IPS-15b (cell line): ENCODE measurements at regions not wholly inside any gene's neighbourhood (a gene's known extent, or its start where the extent isn't known, plus 50 kb on each side); places are given as distances from the start of the nearest gene placed in this dataset.

Source experiments
- H3K27me3 ChIP-seq: one replicate; pipeline ENCODE4 v1.6.1; 2013; ENCODE audit warnings: low read length; ENCODE audit not compliant: control insufficient read depth, insufficient read depth
- H3K36me3 ChIP-seq: one replicate; pipeline ENCODE4 v1.6.1; 2013; ENCODE audit warnings: low read length; ENCODE audit not compliant: control insufficient read depth, insufficient read depth
- H3K4me1 ChIP-seq: one replicate; pipeline ENCODE4 v1.6.1; 2013; ENCODE audit warnings: mild to moderate bottlenecking, low read length; ENCODE audit not compliant: control insufficient read depth, insufficient read depth
- H3K4me3 ChIP-seq: one replicate; pipeline ENCODE4 v1.5.1; 2013; ENCODE audit warnings: low read depth, low read length
- H3K9ac ChIP-seq: one replicate; pipeline ENCODE4 v1.6.1; 2013; ENCODE audit warnings: low read depth, mild to moderate bottlenecking, low read length
- H3K9me3 ChIP-seq: one replicate; pipeline ENCODE4 v1.6.1; 2013; ENCODE audit warnings: mild to moderate bottlenecking, low read length; ENCODE audit not compliant: control insufficient read depth, insufficient read depth

GRCh38 chr19:30881281-30881680 is 468.0 kb downstream of the TSHZ3 start:
- Histone ChIP-seq H3K9me3 (no peaks in the 10 kb centered on the region), H3K4me3 (no peak overlapping the region), H3K4me1 (no peaks in the 10 kb centered on the region), H3K27me3 (no peaks in the 10 kb centered on the region), H3K9ac (no peak overlapping the region), H3K36me3 (no peaks in the 10 kb centered on the region)

GRCh38 chr19:30880551-30880950 is 468.7 kb downstream of the TSHZ3 start:
- no peaks in the 10 kb centered on the region for H3K27me3 ChIP-seq
- no peaks in the 10 kb centered on the region for H3K9me3 ChIP-seq
- no peaks in the 10 kb centered on the region for H3K4me1 ChIP-seq
- no peak overlapping the region for H3K9ac ChIP-seq
- H3K36me3 ChIP-seq = no peaks in the 10 kb centered on the region
- no peak overlapping the region for H3K4me3 ChIP-seq

GRCh38 chr19:30880151-30880550 is 469.1 kb downstream of the TSHZ3 start:
- Histone ChIP-seq H3K27me3 (no peaks in the 10 kb centered on the region), H3K4me3 (no peak overlapping the region), H3K9ac (no peak overlapping the region), H3K36me3 (no peaks in the 10 kb centered on the region), H3K4me1 (no peaks in the 10 kb centered on the region), H3K9me3 (no peaks in the 10 kb centered on the region)

GRCh38 chr19:30879736-30880135 is 469.5 kb downstream of the TSHZ3 start:
- Histone ChIP-seq H3K27me3 (no peaks in the 10 kb centered on the region), H3K9ac (no peak overlapping the region), H3K36me3 (no peaks in the 10 kb centered on the region), H3K4me3 (no peak overlapping the region), H3K9me3 (no peaks in the 10 kb centered on the region), H3K4me1 (no peaks in the 10 kb centered on the region)

- Histone ChIP-seq H3K4me1 (no peaks in the 10 kb centered on the region), H3K27me3 (no peaks in the 10 kb centered on the region), H3K4me3 (no peak overlapping the region), H3K9me3 (no peaks in the 10 kb centered on the region), H3K36me3 (no peaks in the 10 kb centered on the region), H3K9ac (no peak overlapping the region)
Observed at GRCh38 chr19:30879225-30879624, 470.0 kb downstream of the TSHZ3 start.

- H3K4me1 ChIP-seq = no peaks in the 10 kb centered on the region
- H3K36me3 ChIP-seq = no peaks in the 10 kb centered on the region
- H3K4me3 ChIP-seq = no peak overlapping the region
- H3K9me3 ChIP-seq = no peaks in the 10 kb centered on the region
- H3K9ac ChIP-seq = no peak overlapping the region
- H3K27me3 ChIP-seq = no peaks in the 10 kb centered on the region
Observed at GRCh38 chr19:30878495-30878894, 470.7 kb downstream of the TSHZ3 start.

GRCh38 chr19:30877661-30878113 is 471.5 kb downstream of the TSHZ3 start:
- Histone ChIP-seq H3K9ac (no peak overlapping the region), H3K4me3 (no peak overlapping the region), H3K9me3 (no peaks in the 10 kb centered on the region), H3K27me3 (no peaks in the 10 kb centered on the region), H3K36me3 (no peaks in the 10 kb centered on the region), H3K4me1 (no peaks in the 10 kb centered on the region)

- Histone ChIP-seq H3K36me3 (no peaks in the 10 kb centered on the region), H3K4me1 (no peaks in the 10 kb centered on the region), H3K9me3 (no peaks in the 10 kb centered on the region), H3K4me3 (no peak overlapping the region), H3K9ac (no peak overlapping the region), H3K27me3 (no peaks in the 10 kb centered on the region)
Observed at GRCh38 chr19:30873691-30874090, 475.5 kb downstream of the TSHZ3 start.

GRCh38 chr19:30873003-30873402 is 476.2 kb downstream of the TSHZ3 start:
- H3K9me3 ChIP-seq = no peaks in the 10 kb centered on the region
- H3K4me3 ChIP-seq = no peak overlapping the region
- no peaks in the 10 kb centered on the region for H3K36me3 ChIP-seq
- no peaks in the 10 kb centered on the region for H3K27me3 ChIP-seq
- H3K4me1 ChIP-seq = no peaks in the 10 kb centered on the region
- no peak overlapping the region for H3K9ac ChIP-seq

- Histone ChIP-seq H3K36me3 (no peaks in the 10 kb centered on the region), H3K9ac (no peak overlapping the region), H3K4me1 (no peaks in the 10 kb centered on the region), H3K9me3 (no peaks in the 10 kb centered on the region), H3K27me3 (no peaks in the 10 kb centered on the region), H3K4me3 (no peak overlapping the region)
Observed at GRCh38 chr19:30871979-30872378, 477.3 kb downstream of the TSHZ3 start.

GRCh38 chr19:30870876-30871275 is 478.4 kb downstream of the TSHZ3 start:
- Histone ChIP-seq H3K9ac (no peak overlapping the region), H3K4me1 (no peaks in the 10 kb centered on the region), H3K27me3 (no peaks in the 10 kb centered on the region), H3K9me3 (no peaks in the 10 kb centered on the region), H3K36me3 (no peaks in the 10 kb centered on the region), H3K4me3 (no peak overlapping the region)

GRCh38 chr19:30865511-30865910 is 483.7 kb downstream of the TSHZ3 start:
- Histone ChIP-seq H3K9me3 (no peaks in the 10 kb centered on the region), H3K4me3 (no peak overlapping the region), H3K9ac (no peak overlapping the region), H3K27me3 (no peaks in the 10 kb centered on the region), H3K4me1 (no peaks in the 10 kb centered on the region), H3K36me3 (no peaks in the 10 kb centered on the region)
